Stimulated activated naive CD8-positive, alpha-beta T cell treated with anti-CD3 and anti-CD28 coated beads, Interleukin-15, Interleukin-2, amounts not matched to agents 100 ng/mL and 50 ng/mL, for 24 hours (primary cell): ENCODE measurements at regions not wholly inside any gene's neighbourhood (a gene's known extent, or its start where the extent isn't known, plus 50 kb on each side); places are given as distances from the start of the nearest gene placed in this dataset.
"Not testable (repeated sequence)": the region's sequence is repeated elsewhere in the genome, so short reads cannot be mapped to it uniquely, and the experiment has no call there.

Experiments used
- H3K27ac Mint-ChIP-seq: one replicate; pipeline ENCODE4 v1.8.0; 2021; ENCODE audit warnings: mild to moderate bottlenecking, mixed read lengths
- H3K27me3 Mint-ChIP-seq: one replicate; pipeline ENCODE4 v1.8.0; 2021; ENCODE audit warnings: mixed read lengths
- H3K36me3 Mint-ChIP-seq: one replicate; pipeline ENCODE4 v1.8.0; 2021; ENCODE audit warnings: low read depth, mixed read lengths
- H3K4me1 Mint-ChIP-seq: one replicate; pipeline ENCODE4 v1.8.0; 2021; ENCODE audit warnings: low read depth, mixed read lengths
- H3K4me3 Mint-ChIP-seq: one replicate; pipeline ENCODE4 v1.8.0; 2021; ENCODE audit warnings: mild to moderate bottlenecking, mixed read lengths
- H3K9me3 Mint-ChIP-seq: one replicate; pipeline ENCODE4 v1.8.0; 2021; ENCODE audit warnings: mixed read lengths

- H3K36me3 Mint-ChIP-seq = no peaks in the 10 kb centered on the region
- peaks cover 5% of the 10 kb centered on the region for H3K9me3 Mint-ChIP-seq
- no peak overlapping the region for H3K27ac Mint-ChIP-seq
- no peak overlapping the region for H3K4me3 Mint-ChIP-seq
- H3K27me3 Mint-ChIP-seq = peaks cover 37% of the 10 kb centered on the region
- H3K4me1 Mint-ChIP-seq = no peaks in the 10 kb centered on the region
Measured at GRCh38 chr1:29761159-29761928, 525.0 kb downstream of the PTPRU start.

GRCh38 chr1:29760067-29760564 lies 523.8 kb downstream of the PTPRU start:
- no peaks in the 10 kb centered on the region for H3K4me1 Mint-ChIP-seq
- no peaks in the 10 kb centered on the region for H3K36me3 Mint-ChIP-seq
- H3K27me3 Mint-ChIP-seq = peaks cover 31% of the 10 kb centered on the region
- H3K9me3 Mint-ChIP-seq = peaks cover 5% of the 10 kb centered on the region
- no peak overlapping the region for H3K27ac Mint-ChIP-seq
- no peak overlapping the region for H3K4me3 Mint-ChIP-seq

GRCh38 chr1:29758781-29759499 lies 522.6 kb downstream of the PTPRU start:
- H3K36me3 Mint-ChIP-seq = no peaks in the 10 kb centered on the region
- H3K9me3 Mint-ChIP-seq = peaks cover 5% of the 10 kb centered on the region
- no peak overlapping the region for H3K27ac Mint-ChIP-seq
- H3K4me1 Mint-ChIP-seq = no peaks in the 10 kb centered on the region
- no peak overlapping the region for H3K4me3 Mint-ChIP-seq
- peaks cover 19% of the 10 kb centered on the region for H3K27me3 Mint-ChIP-seq

GRCh38 chr1:29757866-29758780 lies 521.8 kb downstream of the PTPRU start:
- Mint-ChIP-seq H3K36me3 (no peaks in the 10 kb centered on the region), H3K4me1 (no peaks in the 10 kb centered on the region), H3K27me3 (peaks cover 13% of the 10 kb centered on the region), H3K4me3 (no peak overlapping the region), H3K9me3 (peaks cover 2% of the 10 kb centered on the region), H3K27ac (no peak overlapping the region)

- H3K4me1 Mint-ChIP-seq = no peaks in the 10 kb centered on the region
- no peaks in the 10 kb centered on the region for H3K9me3 Mint-ChIP-seq
- H3K27ac Mint-ChIP-seq = no peak overlapping the region
- H3K27me3 Mint-ChIP-seq = peaks cover 12% of the 10 kb centered on the region
- no peak overlapping the region for H3K4me3 Mint-ChIP-seq
- no peaks in the 10 kb centered on the region for H3K36me3 Mint-ChIP-seq
Measured at GRCh38 chr1:29756901-29757725, 520.8 kb downstream of the PTPRU start.

- Mint-ChIP-seq H3K4me3 (no peak overlapping the region), H3K36me3 (no peaks in the 10 kb centered on the region), H3K27ac (no peak overlapping the region), H3K27me3 (peaks cover 13% of the 10 kb centered on the region), H3K4me1 (no peaks in the 10 kb centered on the region), H3K9me3 (no peaks in the 10 kb centered on the region)
Measured at GRCh38 chr1:29756498-29756897, 520.2 kb downstream of the PTPRU start.

- H3K27ac Mint-ChIP-seq = no peak overlapping the region
- peaks cover 13% of the 10 kb centered on the region for H3K27me3 Mint-ChIP-seq
Measured at GRCh38 chr1:29756085-29756484, 519.8 kb downstream of the PTPRU start.

GRCh38 chr1:29755412-29756015 lies 519.2 kb downstream of the PTPRU start:
- not testable (repeated sequence) for H3K4me1 Mint-ChIP-seq, H3K36me3 Mint-ChIP-seq, H3K4me3 Mint-ChIP-seq, H3K27ac Mint-ChIP-seq, H3K9me3 Mint-ChIP-seq
- H3K27me3 Mint-ChIP-seq = peaks cover 13% of the 10 kb centered on the region

More at GRCh38 chr1:29756085-29756484, 519.8 kb downstream of the PTPRU start:
- Mint-ChIP-seq H3K4me1 (no peaks in the 10 kb centered on the region), H3K9me3 (no peaks in the 10 kb centered on the region), H3K4me3 (no peak overlapping the region), H3K36me3 (no peaks in the 10 kb centered on the region)

- Mint-ChIP-seq H3K27ac (no peak overlapping the region), H3K4me3 (no peak overlapping the region)
Measured at GRCh38 chr1:29754573-29755375, 518.5 kb downstream of the PTPRU start.

GRCh38 chr1:29753771-29754572 lies 517.6 kb downstream of the PTPRU start:
- no peak overlapping the region for H3K4me3 Mint-ChIP-seq
- H3K27me3 Mint-ChIP-seq = peaks cover 13% of the 10 kb centered on the region
- H3K27ac Mint-ChIP-seq = no peak overlapping the region

More at GRCh38 chr1:29754573-29755375, 518.5 kb downstream of the PTPRU start:
- Mint-ChIP-seq H3K4me1 (no peaks in the 10 kb centered on the region), H3K36me3 (no peaks in the 10 kb centered on the region), H3K27me3 (peaks cover 13% of the 10 kb centered on the region), H3K9me3 (no peaks in the 10 kb centered on the region)

GRCh38 chr1:29753244-29753643 lies 516.9 kb downstream of the PTPRU start:
- Mint-ChIP-seq H3K9me3 (no peaks in the 10 kb centered on the region), H3K27me3 (peaks cover 13% of the 10 kb centered on the region), H3K27ac (no peak overlapping the region), H3K4me1 (no peaks in the 10 kb centered on the region), H3K36me3 (no peaks in the 10 kb centered on the region), H3K4me3 (no peak overlapping the region)

More at GRCh38 chr1:29753771-29754572, 517.6 kb downstream of the PTPRU start:
- Mint-ChIP-seq H3K9me3 (no peaks in the 10 kb centered on the region), H3K4me1 (no peaks in the 10 kb centered on the region), H3K36me3 (no peaks in the 10 kb centered on the region)

GRCh38 chr1:29752141-29752540 lies 515.8 kb downstream of the PTPRU start:
- peaks cover 13% of the 10 kb centered on the region for H3K27me3 Mint-ChIP-seq
- H3K9me3 Mint-ChIP-seq = no peaks in the 10 kb centered on the region
- H3K27ac Mint-ChIP-seq = no peak overlapping the region
- no peak overlapping the region for H3K4me3 Mint-ChIP-seq
- H3K36me3 Mint-ChIP-seq = no peaks in the 10 kb centered on the region
- H3K4me1 Mint-ChIP-seq = no peaks in the 10 kb centered on the region
